GM12874 (cell line): ENCODE measurements at regions not wholly inside any gene's neighbourhood (a gene's known extent, or its start where the extent isn't known, plus 50 kb on each side); places are given as distances from the start of the nearest gene placed in this dataset.

Experiments
- TF ChIP-seq, protein P1 (sequence below): IDR thresholded peaks from 2 replicates; pipeline ENCODE4 v1.5.1; 2011; ENCODE audit warnings: low read depth, mild to moderate bottlenecking, control low read depth, low read length, moderate library complexity; ENCODE audit not compliant: insufficient read depth

DNA sequence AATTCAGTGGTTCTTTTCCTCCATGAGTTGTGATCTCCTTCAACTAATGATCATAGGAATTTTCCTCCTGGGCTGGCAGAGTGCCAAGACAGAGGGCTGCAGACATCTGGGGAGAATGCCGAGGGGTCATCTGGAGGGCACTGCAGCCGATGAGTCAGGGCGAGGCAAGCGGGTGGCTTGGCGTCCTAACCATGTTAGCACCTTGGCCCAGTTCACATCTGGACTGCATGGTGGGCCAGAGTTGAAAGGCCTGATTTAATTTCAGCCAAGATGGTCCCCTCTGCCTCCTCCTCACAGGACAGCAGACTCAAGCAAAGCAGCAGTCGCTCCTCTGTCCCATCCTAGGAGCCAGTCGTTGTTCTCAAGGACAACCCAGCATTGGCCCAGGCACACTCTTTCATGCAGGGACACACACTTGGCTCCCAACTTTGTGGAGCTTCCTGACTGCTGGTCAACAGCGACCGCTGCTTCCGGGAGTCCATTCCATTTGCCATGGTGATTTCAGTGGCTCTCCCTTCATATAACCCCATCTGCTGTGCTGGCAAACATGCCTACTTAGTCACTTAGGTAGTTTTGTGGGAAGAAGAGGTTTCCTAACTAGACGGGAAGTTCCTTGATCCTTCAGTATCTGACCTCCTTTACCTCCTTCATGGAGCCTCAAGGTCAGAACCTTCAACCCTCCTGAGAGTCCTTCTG lies 161.8 kb downstream of the TTC8 start:
- TF ChIP-seq, protein P1, sequence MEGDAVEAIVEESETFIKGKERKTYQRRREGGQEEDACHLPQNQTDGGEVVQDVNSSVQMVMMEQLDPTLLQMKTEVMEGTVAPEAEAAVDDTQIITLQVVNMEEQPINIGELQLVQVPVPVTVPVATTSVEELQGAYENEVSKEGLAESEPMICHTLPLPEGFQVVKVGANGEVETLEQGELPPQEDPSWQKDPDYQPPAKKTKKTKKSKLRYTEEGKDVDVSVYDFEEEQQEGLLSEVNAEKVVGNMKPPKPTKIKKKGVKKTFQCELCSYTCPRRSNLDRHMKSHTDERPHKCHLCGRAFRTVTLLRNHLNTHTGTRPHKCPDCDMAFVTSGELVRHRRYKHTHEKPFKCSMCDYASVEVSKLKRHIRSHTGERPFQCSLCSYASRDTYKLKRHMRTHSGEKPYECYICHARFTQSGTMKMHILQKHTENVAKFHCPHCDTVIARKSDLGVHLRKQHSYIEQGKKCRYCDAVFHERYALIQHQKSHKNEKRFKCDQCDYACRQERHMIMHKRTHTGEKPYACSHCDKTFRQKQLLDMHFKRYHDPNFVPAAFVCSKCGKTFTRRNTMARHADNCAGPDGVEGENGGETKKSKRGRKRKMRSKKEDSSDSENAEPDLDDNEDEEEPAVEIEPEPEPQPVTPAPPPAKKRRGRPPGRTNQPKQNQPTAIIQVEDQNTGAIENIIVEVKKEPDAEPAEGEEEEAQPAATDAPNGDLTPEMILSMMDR: no peak

GRCh38 chr14:88987516-88987915 lies 163.1 kb downstream of the TTC8 start:
- TF ChIP-seq, protein P1: no peak

- TF ChIP-seq, protein P1: no peak
Measured at GRCh38 chr14:88989911-88990310, 165.5 kb downstream of the TTC8 start.

GRCh38 chr14:88990856-88991255 lies 166.4 kb downstream of the TTC8 start:
- TF ChIP-seq, protein P1: no peak

GRCh38 chr14:88992011-88992410 lies 167.6 kb downstream of the TTC8 start:
- TF ChIP-seq, protein P1: no peak

- TF ChIP-seq, protein P1: no peak
Measured at GRCh38 chr14:88993946-88994345, 169.5 kb downstream of the TTC8 start.

- TF ChIP-seq, protein P1: no peak
Measured at GRCh38 chr14:88995437-88996198, 171.2 kb downstream of the TTC8 start.
